ENCODE measurements at regions not wholly inside any gene's neighbourhood (a gene's known extent, or its start where the extent isn't known, plus 50 kb on each side); places are given as distances from the start of the nearest gene placed in this dataset.

GRCh38 chr4:96166806-96167205 is 326.9 kb downstream of the PDHA2 start:
- Histone ChIP-seq H3K36me3 (ENCODE audit: control insufficient read depth in 4 of 4, insufficient read depth in 3 of 4, low read depth in 1 of 4, low read length in 3 of 4) (no peaks in the 10 kb centered on the region), H3K27ac (ENCODE audit: low read depth in 1 of 2, low read length in 2 of 2) (no peak overlapping the region), H3K27me3 (ENCODE audit: control insufficient read depth in 4 of 4, insufficient read depth in 4 of 4, low read length in 3 of 4) (no peaks in the 10 kb centered on the region), H3K4me3 (ENCODE audit: low read depth in 1 of 3, low read length in 3 of 3) (no peak overlapping the region), H3K4me1 (ENCODE audit: control insufficient read depth in 4 of 4, insufficient read depth in 4 of 4, low read length in 3 of 4) (no peaks in the 10 kb centered on the region), H3K9me3 (ENCODE audit: control insufficient read depth in 4 of 4, low read length in 3 of 4) (no peaks in the 10 kb centered on the region), H3K9ac (ENCODE audit: low read depth in 1 of 2, low read length in 2 of 2) (no peak overlapping the region)
- no peak for TF ChIP-seq FOXA2 (IDR thresholded peaks at IDR 0.05)
- no peak for TF ChIP-seq EGR1 (IDR thresholded peaks at IDR 0.05; ENCODE audit: low read depth in 2 of 2)
- no peak for TF ChIP-seq GABPA (IDR thresholded peaks at IDR 0.05 in 1 of 2, conservative IDR thresholded peaks at IDR 0.05 in 1 of 2)
- DNase-seq (ENCODE audit: low spot score), result no peak

- 93% methylated on average over 14 of the region's 14 CpGs for WGBS
- TF ChIP-seq YY1 (IDR thresholded peaks at IDR 0.05) (no peak), EGR1 (IDR thresholded peaks at IDR 0.05; ENCODE audit: low read depth in 2 of 2) (no peak), RXRA (IDR thresholded peaks at IDR 0.05) (no peak), ZBTB33 (IDR thresholded peaks at IDR 0.05) (no peak), SP1 (IDR thresholded peaks at IDR 0.05) (no peak), GABPA (IDR thresholded peaks at IDR 0.05 in 1 of 2, conservative IDR thresholded peaks at IDR 0.05 in 1 of 2) (no peak), TAF1 (conservative IDR thresholded peaks at IDR 0.05) (no peak), REST (IDR thresholded peaks at IDR 0.05) (no peak), MAX (IDR thresholded peaks at IDR 0.05) (no peak), FOXA2 (IDR thresholded peaks at IDR 0.05) (no peak), JUND (IDR thresholded peaks at IDR 0.05) (no peak), RAD21 (IDR thresholded peaks at IDR 0.05) (no peak), FOXA1 (IDR thresholded peaks at IDR 0.05) (no peak), HNF4G (IDR thresholded peaks at IDR 0.05) (no peak), NR2F2 (IDR thresholded peaks at IDR 0.05) (no peak), CTCF (IDR thresholded peaks at IDR 0.05; ENCODE audit: low read depth, low read length, missing input control) (no peak), HNF4A (conservative IDR thresholded peaks at IDR 0.05) (no peak), ATF3 (IDR thresholded peaks at IDR 0.05) (no peak)
- DNase-seq (ENCODE audit: low spot score), result no peak
Observed at GRCh38 chr4:96170198-96170597, 330.3 kb downstream of the PDHA2 start.

More at GRCh38 chr4:96170198-96170597, 330.3 kb downstream of the PDHA2 start:
- Histone ChIP-seq H3K36me3 (ENCODE audit: control insufficient read depth in 4 of 4, insufficient read depth in 3 of 4, low read depth in 1 of 4, low read length in 3 of 4) (no peaks in the 10 kb centered on the region), H3K4me3 (ENCODE audit: low read depth in 1 of 3, low read length in 3 of 3) (no peak overlapping the region), H3K9me3 (ENCODE audit: control insufficient read depth in 4 of 4, low read length in 3 of 4) (no peaks in the 10 kb centered on the region), H3K9ac (ENCODE audit: low read depth in 1 of 2, low read length in 2 of 2) (no peak overlapping the region), H3K4me1 (ENCODE audit: control insufficient read depth in 4 of 4, insufficient read depth in 4 of 4, low read length in 3 of 4) (no peaks in the 10 kb centered on the region), H3K27ac (ENCODE audit: low read depth in 1 of 2, low read length in 2 of 2) (no peak overlapping the region), H3K27me3 (ENCODE audit: control insufficient read depth in 4 of 4, insufficient read depth in 4 of 4, low read length in 3 of 4) (no peaks in the 10 kb centered on the region)

Measured in liver (tissue), 8 donors.